Kidney (tissue), 13 donors: ENCODE measurements at regions not wholly inside any gene's neighbourhood (a gene's known extent, or its start where the extent isn't known, plus 50 kb on each side); places are given as distances from the start of the nearest gene placed in this dataset.

Experiments
- DNase-seq, 5 donors: peaks; one replicate each; pipeline ENCODE4 v3.0.0-alpha.2; 2013 to 2020
- FAIRE-seq: peaks from 2 replicates; lab custom pipeline; 2012; peaks lifted over from hg19 to GRCh38; lab: Jason Lieb, UNC
- H3K27ac ChIP-seq, 2 donors: one replicate each; pipeline ENCODE4 v1.7.0; 2013; ENCODE audit warnings: low read depth in 2 of 2, low read length in 2 of 2, inconsistent platforms in 1 of 2
- H3K27me3 ChIP-seq: one replicate; pipeline ENCODE4 v1.7.1; 2013; ENCODE audit warnings: low read length, inconsistent platforms; ENCODE audit not compliant: control insufficient read depth, insufficient read depth
- H3K36me3 ChIP-seq, 3 donors: one replicate each; pipeline versions ENCODE4 v1.7.0 to v1.7.1; 2013; ENCODE audit warnings: low read length in 3 of 3, control low read depth in 1 of 3, inconsistent platforms in 1 of 3; ENCODE audit not compliant: insufficient read depth in 3 of 3, control insufficient read depth in 2 of 3
- H3K4me1 ChIP-seq, 3 donors: one replicate each; pipeline versions ENCODE4 v1.7.0 to v1.7.1; 2013; ENCODE audit warnings: low read length in 3 of 3, inconsistent platforms in 1 of 3, low read depth in 1 of 3; ENCODE audit not compliant: control insufficient read depth in 2 of 3, insufficient read depth in 2 of 3
- H3K4me3 ChIP-seq, 3 donors: one replicate each; pipeline versions ENCODE4 v1.7.0 to v1.8.1; 2013; ENCODE audit warnings: low read length in 3 of 3, control low read depth in 1 of 3, inconsistent platforms in 1 of 3
- H3K9ac ChIP-seq, 3 donors: one replicate each; pipeline versions ENCODE4 v1.7.0 to v1.7.1; 2013; ENCODE audit warnings: low read length in 3 of 3, control low read depth in 1 of 3, inconsistent platforms in 1 of 3
- H3K9me3 ChIP-seq, 3 donors: one replicate each; pipeline versions ENCODE4 v1.7.0 to v1.7.1; 2013; ENCODE audit warnings: low read length in 3 of 3, control low read depth in 1 of 3, inconsistent platforms in 1 of 3; ENCODE audit not compliant: control insufficient read depth in 2 of 3, insufficient read depth in 1 of 3
- CTCF ChIP-seq: IDR thresholded peaks from 3 replicates; pipeline ENCODE4 v1.5.1; 2012; ENCODE audit warnings: mild to moderate bottlenecking, moderate library complexity, borderline replicate concordance; ENCODE audit not compliant: insufficient read depth; ENCODE audit errors: extremely low read depth
- intact Hi-C: fragments of 100-400 bp; cut with DNase I; formaldehyde crosslinking; loops from one replicate; pipeline ENCODE4 v1.11.1; 2022
- donor health status: control.
- donor health status: control.
- donor health status: control.
- donor health status: control.
- donor health status: control.
- donor health status: DM: yes; HTN: yes; CAD: no.
- donor health status: Normal renal cell carcinoma (clear cell type).

- DNase-seq (no peak), FAIRE-seq (no peak)
- no peaks in the 10 kb centered on the region for H3K27me3 ChIP-seq
- H3K27ac ChIP-seq = no peak overlapping the region
- H3K4me3 ChIP-seq = no peak overlapping the region
- intact Hi-C loops = no loop called here
- no peaks in the 10 kb centered on the region for H3K9me3 ChIP-seq
- H3K36me3 ChIP-seq = no peaks in the 10 kb centered on the region
- TF ChIP-seq CTCF = no peak
- no peak overlapping the region for H3K9ac ChIP-seq
- H3K4me1 ChIP-seq = no peaks in the 10 kb centered on the region
Observed at GRCh38 chr7:51459809-51460208, 143.2 kb upstream of the COBL start.

- H3K9me3 ChIP-seq = no peaks in the 10 kb centered on the region
- no peak overlapping the region for H3K4me3 ChIP-seq
- no peak for TF ChIP-seq CTCF
- no peak overlapping the region for H3K9ac ChIP-seq
- H3K4me1 ChIP-seq = no peaks in the 10 kb centered on the region
- no peaks in the 10 kb centered on the region for H3K27me3 ChIP-seq
- FAIRE-seq (no peak), DNase-seq (no peak)
- H3K27ac ChIP-seq = no peak overlapping the region
- no peaks in the 10 kb centered on the region for H3K36me3 ChIP-seq
- intact Hi-C loops = no loop called here
Observed at GRCh38 chr7:51458693-51459092, 142.1 kb upstream of the COBL start.

- H3K9me3 ChIP-seq = no peaks in the 10 kb centered on the region
- DNase-seq (no peak), FAIRE-seq (no peak)
- intact Hi-C loops = no loop called here
- no peaks in the 10 kb centered on the region for H3K4me1 ChIP-seq
- H3K9ac ChIP-seq = no peak overlapping the region
- no peak overlapping the region for H3K27ac ChIP-seq
- no peak for TF ChIP-seq CTCF
- H3K36me3 ChIP-seq = no peaks in the 10 kb centered on the region
- no peaks in the 10 kb centered on the region for H3K27me3 ChIP-seq
- H3K4me3 ChIP-seq = no peak overlapping the region
Observed at GRCh38 chr7:51457079-51457478, 140.5 kb upstream of the COBL start.

GRCh38 chr7:51456431-51457060 lies 139.9 kb upstream of the COBL start:
- no peak overlapping the region for H3K4me3 ChIP-seq
- no peak for FAIRE-seq
- H3K9ac ChIP-seq = no peak overlapping the region
- TF ChIP-seq CTCF = no peak
- no peaks in the 10 kb centered on the region for H3K36me3 ChIP-seq
- intact Hi-C loops = no loop called here
- no peaks in the 10 kb centered on the region for H3K9me3 ChIP-seq
- H3K4me1 ChIP-seq = no peaks in the 10 kb centered on the region
- no peak overlapping the region for H3K27ac ChIP-seq
- DNase-seq = no peak
- H3K27me3 ChIP-seq = no peaks in the 10 kb centered on the region
